Cardiac fibroblast (primary cell): ENCODE measurements at regions not wholly inside any gene's neighbourhood (a gene's known extent, or its start where the extent isn't known, plus 50 kb on each side); places are given as distances from the start of the nearest gene placed in this dataset.

Experiments
- DNase-seq, 2 donors: peaks; one replicate each; pipeline versions ENCODE4 v3.0.0 to v3.0.0-alpha.2; 2010; ENCODE audit warnings: low read depth in 2 of 2
- H3K4me3 ChIP-seq, 2 donors: replicated peaks in 1 of 2; 1 replicate in 1 of 2; 2 replicates in 1 of 2; pipeline ENCODE4 v1.5.1; 2011; ENCODE audit warnings: low read depth in 2 of 2, low read length in 2 of 2, mild to moderate bottlenecking in 2 of 2, moderate library complexity in 1 of 2
- CTCF ChIP-seq: IDR thresholded peaks from one replicate; pipeline ENCODE4 v1.5.1; 2011; ENCODE audit warnings: low read depth, mild to moderate bottlenecking, low read length, inconsistent platforms

- no peak overlapping the region for H3K4me3 ChIP-seq
- TF ChIP-seq CTCF: no peak
- peak; percentile 73 to 93 for DNase-seq
Measured at GRCh38 chr3:141426404-141427034, 58.2 kb downstream of the ZBTB38 start.

- TF ChIP-seq CTCF: no peak
- H3K4me3 ChIP-seq: no peak overlapping the region
- DNase-seq: no peak
Measured at GRCh38 chr3:141427764-141428163, 59.1 kb upstream of the RASA2 start.

- no peak overlapping the region for H3K4me3 ChIP-seq
- TF ChIP-seq CTCF: no peak
- no peak for DNase-seq
Measured at GRCh38 chr3:141429371-141430035, 57.3 kb upstream of the RASA2 start.

- no peak for TF ChIP-seq CTCF
- H3K4me3 ChIP-seq: no peak overlapping the region
Measured at GRCh38 chr3:141430316-141430715, 56.5 kb upstream of the RASA2 start.

GRCh38 chr3:141431411-141432378, 55.1 kb upstream of the RASA2 start:
- no peak overlapping the region for H3K4me3 ChIP-seq
- TF ChIP-seq CTCF: no peak
- no peak for DNase-seq

More at GRCh38 chr3:141430316-141430715, 56.5 kb upstream of the RASA2 start:
- DNase-seq: no peak

GRCh38 chr3:141432904-141433303, 53.9 kb upstream of the RASA2 start:
- TF ChIP-seq CTCF: no peak
- H3K4me3 ChIP-seq: no peak overlapping the region
- no peak for DNase-seq
